ENCODE measurements at regions not wholly inside any gene's neighbourhood (a gene's known extent, or its start where the extent isn't known, plus 50 kb on each side); places are given as distances from the start of the nearest gene placed in this dataset.
"Not testable (repeated sequence)": the region's sequence is repeated elsewhere in the genome, so short reads cannot be mapped to it uniquely, and the experiment has no call there.

DNA sequence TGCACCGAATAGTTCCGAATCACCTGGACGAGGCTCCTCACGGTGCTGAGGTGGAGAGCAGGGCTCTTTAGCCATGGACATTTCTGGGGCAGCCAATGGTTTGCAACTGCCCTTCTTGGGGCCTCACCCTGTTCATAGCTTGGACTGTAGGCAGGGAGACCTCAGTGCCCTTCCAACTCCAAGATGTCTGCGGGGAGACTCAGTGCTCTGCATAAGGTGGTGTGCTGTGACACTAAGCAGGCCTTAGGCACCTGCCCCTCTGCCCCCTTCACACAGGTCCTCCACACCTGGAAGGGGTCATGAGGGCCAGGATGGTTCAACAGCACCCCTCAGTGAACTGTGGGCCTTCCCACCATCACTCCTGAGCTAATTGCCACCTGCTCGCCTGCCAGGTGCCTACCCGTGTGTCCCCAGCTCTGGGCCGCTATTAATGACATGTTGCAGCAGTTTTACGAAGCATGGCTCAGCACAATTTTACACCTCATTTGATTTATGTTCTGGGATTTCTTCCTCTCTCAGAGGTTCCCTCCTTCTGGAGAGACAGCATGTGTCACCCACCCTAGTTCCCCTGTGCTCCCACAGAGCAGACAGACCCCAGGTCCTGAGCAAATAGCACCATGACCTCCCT lies 101.2 kb upstream of the SMAD3 start:
- no peak for DNase-seq (ENCODE audit: low read depth)

DNA sequence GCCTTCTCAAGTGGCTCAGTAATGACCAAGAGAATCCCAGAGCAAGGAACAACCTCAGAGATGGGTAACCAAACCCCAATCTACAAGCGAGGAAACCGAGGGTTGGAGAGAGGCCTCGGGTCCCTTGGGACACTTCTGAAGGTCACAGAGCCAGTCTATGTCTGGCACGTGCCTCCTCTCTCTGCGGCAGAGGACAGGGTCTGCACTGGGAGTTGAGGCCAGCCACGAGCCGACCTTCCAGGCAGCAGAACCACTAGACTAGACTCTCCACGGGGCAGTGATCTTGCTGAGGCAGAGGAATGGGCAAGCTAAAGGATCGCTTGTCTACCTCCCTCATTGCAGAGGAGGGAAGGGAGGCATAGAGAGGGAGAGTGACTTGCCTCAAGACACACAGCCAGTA lies 100.6 kb upstream of the SMAD3 start:
- DNase-seq (ENCODE audit: low read depth), result no peak

DNA sequence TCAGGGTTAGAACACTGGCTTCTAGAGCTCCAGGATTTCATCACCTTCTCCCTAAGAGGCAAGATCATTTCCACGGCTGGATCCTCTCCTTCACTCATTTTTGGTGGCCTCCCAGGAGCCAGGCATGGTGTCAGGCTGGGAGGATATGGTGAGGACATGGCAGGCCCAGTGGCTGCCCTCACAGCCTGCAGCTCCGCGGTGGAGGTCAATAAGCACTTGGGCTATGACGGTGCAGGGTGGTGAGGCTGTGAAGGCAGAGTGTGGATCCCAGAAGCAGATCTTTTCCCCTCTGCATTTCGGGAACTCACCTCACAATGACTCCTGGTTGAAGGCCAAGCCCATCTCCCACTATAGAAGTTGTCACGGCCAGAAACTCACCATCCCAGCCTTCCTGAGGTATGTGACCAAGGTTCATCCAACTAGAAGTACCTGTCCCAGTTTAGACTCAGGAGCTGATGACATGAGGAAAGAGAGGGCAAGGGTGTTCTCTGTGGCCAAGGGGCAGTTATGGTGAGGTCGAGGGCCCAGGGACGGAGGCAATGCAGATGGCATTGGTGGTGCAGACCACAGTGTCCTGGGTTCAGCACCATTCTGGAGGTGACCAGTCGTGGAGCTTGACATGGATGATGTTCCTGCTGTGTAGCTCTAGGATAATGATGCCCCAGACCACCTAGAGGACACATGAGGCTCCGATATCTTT lies 100.1 kb upstream of the SMAD3 start:
- no peak for DNase-seq (ENCODE audit: low read depth)

DNA sequence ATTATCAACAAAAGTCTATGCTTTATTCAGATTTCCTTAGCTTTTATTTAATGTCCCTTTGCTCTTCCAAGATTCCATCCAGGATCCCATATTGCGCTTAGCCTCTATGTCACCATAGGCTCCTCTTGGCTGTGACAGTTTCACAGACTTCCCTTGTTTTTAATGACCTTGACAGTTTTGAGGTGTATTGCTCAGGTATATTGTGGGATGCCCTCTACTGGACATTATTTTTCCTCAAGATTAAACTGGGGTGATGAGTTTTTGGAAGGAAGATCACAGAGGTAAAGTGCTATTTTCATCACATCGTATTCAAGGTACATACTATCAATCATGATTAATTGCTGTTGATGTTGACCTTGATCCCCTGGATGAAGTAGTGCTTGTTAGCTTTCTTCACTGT lies 99.1 kb upstream of the SMAD3 start:
- no peak for DNase-seq (ENCODE audit: low read depth)

DNA sequence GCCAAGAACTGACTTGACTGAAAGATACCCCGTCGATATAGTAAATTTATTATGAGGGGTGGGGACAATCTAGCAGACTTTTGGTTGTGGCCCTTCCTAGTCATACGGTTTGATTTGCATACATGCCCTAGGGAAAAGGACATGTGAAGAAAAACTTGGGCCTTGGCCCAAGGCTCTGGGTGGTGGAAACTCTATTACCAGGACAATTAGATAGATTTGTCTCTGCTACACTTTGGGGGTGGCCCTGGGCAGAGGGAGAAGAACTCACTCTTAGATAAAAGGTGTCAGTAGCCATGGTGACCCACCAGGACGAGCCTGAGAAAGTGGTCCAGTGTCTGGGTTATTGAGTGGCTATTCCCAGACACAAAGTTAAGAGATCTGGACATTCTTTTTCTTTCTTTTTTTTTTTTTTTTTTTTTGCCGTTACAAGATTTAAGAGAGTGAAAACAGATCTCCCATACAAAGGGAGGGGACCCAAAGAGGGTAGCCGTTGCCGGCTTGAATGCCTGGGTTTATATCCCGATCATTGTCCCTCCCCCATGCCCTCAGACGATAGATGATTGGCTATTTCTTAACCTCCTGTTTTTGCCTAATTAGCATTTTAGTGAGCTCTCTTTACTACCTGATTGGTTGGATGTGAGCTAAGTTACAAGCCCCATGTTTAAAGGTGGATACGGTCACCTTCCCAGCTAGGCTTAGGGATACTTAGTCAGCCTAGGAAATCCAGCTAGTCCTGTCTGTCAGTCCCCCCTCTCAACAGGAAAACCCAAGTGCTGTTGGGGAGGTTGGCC lies 96.4 kb upstream of the SMAD3 start:
- no peak for DNase-seq (ENCODE audit: low read depth)

DNA sequence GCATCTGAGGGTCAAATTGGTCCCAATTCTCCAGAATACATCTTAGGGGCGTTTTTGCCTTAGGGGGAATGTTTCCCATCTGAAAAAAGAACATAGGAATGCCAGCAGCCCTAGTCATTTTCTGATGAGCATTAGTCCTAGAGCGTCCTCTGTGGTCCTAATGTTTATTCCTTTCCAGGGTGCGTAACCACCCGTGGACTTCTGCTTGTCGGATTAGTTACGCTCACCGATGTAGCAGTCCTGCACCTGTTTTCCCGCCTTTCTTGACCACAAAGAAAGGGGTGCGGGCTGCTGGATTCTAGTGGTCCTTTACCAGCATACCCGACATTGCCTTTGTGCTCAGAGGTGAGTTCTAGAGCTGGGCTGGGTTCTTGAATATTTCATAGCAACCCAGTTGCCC lies 91.3 kb upstream of the SMAD3 start:
- not testable (repeated sequence) for DNase-seq (ENCODE audit: low read depth)

DNA sequence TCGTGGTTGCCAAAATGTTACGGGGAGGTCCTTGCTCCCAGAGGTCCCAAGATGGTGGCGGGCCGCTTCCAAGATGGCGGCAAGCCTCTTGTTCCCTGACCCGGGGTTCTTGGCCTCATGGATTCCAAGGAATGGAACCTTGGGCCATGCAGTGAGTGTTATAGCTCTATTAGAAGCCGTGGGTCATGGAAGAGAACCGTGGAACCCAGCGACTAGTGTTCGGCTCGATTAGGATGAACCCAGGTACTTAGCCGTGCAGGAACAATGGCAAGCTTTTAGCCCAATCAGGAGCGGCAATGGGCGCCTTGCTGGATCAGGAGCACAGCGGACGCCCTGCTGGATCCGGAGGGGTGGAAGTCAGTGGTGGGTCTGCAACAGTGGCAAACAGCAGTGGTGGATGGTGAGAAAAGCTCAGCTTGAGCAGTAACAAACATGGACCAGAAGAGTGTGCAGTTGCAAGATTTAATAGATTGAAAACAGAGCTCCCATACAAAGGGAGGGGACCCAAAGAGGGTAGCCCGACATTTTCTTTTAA lies 89.2 kb upstream of the SMAD3 start:
- not testable (repeated sequence) for DNase-seq (ENCODE audit: low read depth)

DNA sequence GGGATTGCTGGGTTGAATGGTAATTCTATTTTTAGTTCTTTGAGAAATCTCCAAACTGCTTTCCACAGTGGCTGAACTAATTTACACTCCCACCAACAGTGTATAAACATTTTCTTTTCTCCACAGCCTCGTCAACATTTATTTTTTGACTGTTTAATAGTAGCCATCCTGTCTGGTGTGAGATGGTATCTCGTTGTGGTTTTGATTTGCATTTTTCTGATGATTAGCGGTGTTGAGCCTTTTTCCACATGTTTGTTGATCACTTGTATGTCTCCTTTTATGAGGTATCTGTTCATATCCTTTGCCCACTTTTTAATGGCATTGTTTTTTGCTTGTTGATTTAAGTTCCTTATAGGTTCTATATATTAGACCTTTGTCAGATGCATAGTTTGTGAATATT lies 85.1 kb upstream of the SMAD3 start:
- DNase-seq (ENCODE audit: low read depth), result not testable (repeated sequence)

DNA sequence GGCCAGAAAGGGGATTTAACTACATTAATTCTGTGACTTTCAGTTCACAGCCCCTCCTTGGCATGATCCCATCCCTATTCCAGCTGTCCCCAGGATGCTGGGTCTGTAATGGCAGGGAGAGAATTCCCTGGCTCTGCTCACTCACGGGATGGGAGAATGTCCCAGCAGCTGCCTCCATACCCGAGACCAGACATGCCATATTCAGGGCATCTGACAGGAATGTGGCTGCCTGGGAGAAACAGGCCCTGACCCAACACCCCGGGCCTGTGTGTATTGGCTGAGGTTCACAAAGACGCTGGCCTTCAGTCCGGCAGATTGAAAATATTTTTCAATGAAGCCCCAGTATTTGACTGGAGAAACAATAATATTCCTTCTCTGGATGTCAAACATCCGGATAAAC lies 83.6 kb upstream of the SMAD3 start:
- DNase-seq (ENCODE audit: low read depth), result no peak

DNA sequence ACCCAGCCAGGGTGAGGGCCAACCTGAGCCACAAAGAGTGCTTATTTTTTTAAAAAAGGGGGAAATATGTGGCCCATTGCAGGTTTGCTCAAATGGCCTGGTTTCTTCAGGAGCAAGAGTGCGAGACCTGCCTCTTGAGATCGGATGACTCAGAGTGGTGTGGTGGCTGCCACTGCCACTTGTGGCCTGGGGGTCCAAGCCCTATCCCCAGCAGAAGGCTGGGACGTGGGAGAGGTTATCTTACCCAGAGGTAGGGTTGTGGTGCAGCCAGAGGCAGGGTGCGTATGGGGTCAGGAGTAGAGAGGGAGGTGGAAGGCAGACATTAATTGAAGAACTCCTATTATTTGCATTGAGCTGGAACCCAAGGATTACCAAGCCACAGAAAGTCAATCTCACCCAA lies 83.2 kb upstream of the SMAD3 start:
- no peak for DNase-seq (ENCODE audit: low read depth)

DNA sequence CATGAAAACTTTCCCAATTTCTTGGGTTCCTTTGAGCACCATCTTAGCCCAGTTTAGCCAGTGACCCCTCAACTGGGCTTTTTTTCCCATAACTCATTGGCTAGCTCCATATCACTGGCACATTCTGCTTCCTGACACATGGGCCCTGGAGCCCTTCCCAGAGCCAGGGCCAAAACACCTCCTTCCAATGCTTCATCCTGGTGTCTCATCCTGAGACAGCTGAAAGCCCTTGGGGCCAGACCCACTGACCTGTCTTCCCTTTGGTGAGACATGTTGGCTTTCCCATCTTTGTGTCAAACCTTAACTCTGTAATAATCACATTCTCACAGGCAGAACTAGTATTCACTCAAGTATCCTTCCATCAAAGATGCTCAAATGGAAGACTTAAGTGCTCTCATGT lies 82.6 kb upstream of the SMAD3 start:
- no peak for DNase-seq (ENCODE audit: low read depth)

DNA sequence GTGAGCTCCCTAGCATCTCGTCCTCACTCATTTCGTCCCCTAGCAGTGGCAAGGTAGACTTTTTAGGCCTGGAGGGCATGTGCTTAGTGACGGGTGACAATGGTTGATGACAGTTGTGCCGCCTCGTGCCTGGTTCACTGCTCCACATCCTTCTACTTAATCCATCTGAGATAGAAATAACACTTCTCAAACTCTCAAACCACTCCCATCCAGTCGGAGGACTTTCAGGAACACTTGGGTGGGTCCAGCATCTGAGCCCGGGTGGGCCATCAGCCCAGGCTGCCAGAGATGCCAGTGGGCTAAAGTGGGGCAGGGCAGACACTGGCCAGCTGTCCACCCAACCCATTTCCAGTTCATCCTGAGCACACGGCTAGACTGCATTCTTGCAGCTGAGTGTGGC lies 79.7 kb upstream of the SMAD3 start:
- DNase-seq (ENCODE audit: low read depth), result no peak

DNA sequence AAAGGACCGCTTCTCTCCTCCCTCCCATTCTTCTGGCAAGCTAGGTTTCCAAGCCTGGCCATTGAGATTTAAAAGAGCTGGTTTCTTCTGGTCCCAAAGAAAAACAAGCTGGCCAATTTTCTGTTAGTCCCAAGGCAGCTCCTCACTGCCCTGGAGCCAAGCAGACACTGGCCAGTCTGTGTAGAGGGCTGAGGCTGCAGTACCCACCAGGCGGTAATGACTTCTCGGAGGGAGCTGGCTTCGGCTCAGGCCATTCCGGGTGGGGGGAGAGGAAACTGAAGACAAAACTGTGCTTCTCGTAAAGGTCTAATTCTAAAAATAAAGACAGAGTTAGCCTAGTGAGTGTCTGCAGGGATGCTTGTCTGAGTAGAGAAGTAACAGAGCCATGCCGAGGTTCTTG lies 78.5 kb upstream of the SMAD3 start:
- no peak for DNase-seq (ENCODE audit: low read depth)

DNA sequence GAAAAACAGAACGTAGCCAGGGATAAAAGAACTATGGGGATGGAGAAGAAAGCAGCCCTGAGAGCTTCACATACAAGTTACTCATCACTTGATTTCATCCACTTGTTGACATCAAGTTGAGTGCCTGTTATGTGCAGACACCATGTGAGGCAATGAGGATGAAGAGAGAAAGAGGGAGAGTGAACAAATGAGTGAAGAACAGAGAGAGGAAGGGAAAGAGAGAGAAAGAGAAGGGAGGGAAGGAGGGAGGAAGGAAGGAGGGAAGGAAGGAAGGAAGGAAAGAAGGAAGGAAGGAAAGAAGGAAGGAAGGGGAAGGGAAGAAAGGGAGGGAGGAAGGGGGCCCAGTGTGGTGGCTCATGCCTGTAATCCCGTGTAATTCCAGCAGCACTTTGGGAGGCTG lies 72.3 kb upstream of the SMAD3 start:
- DNase-seq (ENCODE audit: low read depth), result no peak

DNA sequence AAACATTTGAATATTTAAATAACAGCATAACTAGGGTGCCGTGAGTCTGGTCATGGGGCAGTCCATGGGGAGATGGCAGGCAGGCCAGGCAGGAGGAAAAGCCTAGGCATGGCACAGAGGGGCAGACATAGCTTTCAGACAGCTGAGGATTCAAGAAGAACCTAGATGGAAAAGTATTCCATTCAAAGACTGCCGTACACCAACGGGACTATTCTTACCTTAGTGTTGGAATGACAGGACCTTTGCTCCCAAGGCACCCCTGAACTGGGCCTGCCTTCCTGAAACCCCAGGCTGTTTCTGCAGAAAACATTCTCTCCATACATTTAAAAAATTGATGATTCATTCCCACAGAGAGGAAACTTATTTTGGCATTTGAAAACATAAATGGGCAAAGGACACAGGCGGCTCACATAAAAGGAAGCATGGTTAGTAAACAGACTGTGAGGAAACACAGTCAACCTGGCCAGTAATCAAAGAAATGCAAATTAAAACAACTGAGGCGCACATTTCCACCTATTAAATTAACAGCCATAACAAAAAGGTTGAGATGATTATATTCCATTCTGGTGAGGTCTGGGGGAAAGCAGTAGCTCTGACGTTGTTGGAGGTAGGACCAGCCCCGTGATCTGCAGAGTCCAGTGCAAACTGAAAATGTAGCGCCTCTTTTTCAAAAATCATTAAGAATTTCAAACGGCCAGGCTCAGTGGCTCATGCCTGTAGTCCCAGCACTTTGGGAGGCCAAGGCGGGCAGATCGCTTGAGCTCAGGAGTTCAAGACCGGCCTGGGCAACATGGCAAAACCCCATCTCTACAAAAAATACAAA lies 71.3 kb upstream of the SMAD3 start:
- no peak for DNase-seq (ENCODE audit: low read depth)

DNA sequence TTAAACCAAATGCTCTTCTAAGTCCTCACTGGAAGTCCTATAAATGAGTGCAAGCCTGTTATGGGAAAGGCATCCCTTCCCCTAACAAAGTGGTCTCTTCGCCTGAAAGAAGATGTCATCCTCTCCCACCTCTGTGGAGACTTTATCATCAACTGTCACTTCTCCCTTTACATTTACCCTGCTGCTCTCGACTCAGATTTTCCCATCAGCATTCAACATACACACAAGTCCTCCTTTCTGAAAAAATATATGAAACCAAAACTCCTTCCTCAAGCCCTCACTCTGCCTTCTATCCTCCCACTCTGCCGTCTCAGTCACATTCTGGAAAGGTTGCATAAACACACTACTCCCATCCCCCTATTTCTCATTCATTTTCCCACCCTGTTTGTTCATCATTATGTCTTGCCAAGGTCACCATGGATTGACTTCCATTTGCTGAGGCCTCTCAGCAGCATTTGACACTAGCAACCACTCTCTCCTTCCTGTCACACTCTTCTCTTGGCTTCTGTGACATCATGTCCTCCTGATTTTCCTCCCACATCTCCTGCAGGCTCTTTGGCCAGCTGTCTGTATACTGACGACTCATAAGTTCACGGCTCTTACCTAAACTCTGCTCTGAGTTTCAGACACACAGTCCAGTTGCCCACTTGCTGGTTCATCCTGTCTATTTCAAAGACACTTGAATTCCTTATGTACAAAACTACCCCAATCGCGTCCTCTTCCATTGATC lies 70.3 kb upstream of the SMAD3 start:
- DNase-seq (ENCODE audit: low read depth), result no peak

DNA sequence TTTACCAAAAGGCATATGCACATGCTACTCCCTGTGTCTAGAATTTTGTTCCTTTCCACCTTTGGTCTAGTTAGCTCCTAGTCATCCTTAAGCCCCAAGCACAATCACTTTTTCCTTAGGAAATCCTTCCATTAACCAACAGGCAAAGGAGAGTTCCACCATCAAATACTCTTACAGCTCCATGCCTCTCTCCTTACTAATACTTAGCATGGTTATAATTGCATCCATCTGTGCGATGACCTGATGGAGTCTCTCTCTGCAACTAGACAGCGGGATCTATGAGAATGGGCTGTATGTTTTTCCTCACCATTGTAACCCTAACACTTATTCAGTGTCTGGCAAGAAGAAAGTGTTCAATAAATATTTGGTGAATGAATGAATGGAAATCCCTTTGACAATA lies 69.3 kb upstream of the SMAD3 start:
- no peak for DNase-seq (ENCODE audit: low read depth)

DNA sequence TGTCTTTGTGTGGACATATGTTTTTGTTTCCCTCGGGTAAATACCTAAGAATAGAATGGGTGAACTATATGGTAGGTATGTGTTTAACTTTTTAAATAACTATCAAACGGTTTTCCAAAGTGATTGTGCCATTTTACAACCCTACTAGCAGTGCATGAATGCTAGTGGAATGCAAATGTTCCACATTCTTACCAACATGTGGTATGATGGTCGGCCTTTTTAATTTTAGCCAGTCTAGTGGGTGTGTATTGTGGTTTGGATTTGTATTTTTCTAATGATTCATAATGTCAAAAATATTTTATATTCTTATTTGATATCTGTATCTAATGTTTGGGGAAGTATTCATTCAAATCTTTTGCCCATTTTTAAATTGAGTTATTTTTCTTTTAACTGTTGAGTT lies 68.2 kb upstream of the SMAD3 start:
- DNase-seq (ENCODE audit: low read depth), result no peak

DNA sequence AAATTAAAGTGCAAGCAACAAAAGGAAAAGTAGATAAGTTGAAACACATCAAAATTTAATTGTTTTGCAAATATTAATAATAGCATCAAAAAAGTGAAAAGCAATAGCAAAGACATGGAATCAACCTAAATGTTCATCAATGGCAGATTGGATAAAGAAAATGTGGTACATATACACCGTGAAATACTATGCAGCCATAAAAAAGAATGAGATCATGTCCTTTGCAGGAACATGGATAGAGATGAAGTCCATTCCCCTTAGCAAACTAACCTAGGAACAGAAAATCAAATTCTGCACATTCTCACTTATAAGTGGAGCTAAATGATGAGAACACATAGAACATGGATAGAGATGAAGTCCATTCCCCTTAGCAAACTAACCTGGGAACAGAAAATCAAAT lies 67.2 kb upstream of the SMAD3 start:
- not testable (repeated sequence) for DNase-seq (ENCODE audit: low read depth)

DNA sequence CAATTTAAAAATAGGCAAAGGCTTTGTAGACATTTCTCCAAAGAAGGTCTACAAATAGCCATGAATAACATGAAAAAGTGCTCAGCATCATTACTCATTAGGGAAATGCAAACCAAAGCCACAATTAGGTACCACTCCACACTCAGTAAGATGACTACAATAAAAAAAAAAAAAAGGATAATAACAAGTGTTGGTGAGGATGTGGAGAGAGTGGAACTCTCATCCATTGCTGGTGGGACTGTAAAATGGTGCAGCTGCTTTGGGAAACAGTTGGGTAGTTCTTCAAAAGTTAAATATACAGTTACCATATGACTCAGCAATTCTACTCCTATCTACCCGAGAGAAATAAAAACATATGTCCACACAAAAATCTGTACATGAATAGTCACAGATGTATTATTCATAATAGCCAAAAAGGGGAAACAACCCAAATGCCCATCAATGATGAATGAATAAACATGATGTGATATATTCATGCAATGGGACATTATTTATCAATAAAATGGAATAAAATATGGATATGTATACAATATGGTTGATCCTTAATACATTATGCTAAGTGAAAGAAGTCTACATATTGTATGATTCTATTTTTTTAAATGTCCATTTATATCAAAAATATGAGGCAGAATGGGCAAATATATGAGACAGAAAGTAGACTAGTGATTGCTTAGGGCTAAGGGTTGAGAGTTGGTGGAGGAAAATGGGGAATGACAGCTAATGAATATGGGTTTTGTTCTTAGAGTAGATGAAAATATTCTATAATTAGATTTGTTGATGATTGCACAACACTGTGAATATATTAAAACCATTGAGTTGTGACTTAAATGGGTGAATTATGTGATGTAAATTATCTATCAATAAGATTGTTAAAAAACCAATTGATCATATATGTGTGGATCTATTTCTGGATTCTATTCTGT lies 66.1 kb upstream of the SMAD3 start:
- no peak for DNase-seq (ENCODE audit: low read depth)

All from activated T-cell treated with anti-CD3 and anti-CD28 coated beads for 1 hour (primary cell).